Hepatocyte (in vitro differentiated cells): ENCODE measurements at regions not wholly inside any gene's neighbourhood (a gene's known extent, or its start where the extent isn't known, plus 50 kb on each side); places are given as distances from the start of the nearest gene placed in this dataset.

ENCODE experiments used
- DNase-seq: peaks from one replicate; pipeline ENCODE4 v3.0.0-alpha.2; 2016; ENCODE audit warnings: low spot score
- H2AFZ ChIP-seq: fragments of 200-600 bp; sonication (generic); 2 replicates; pipeline ENCODE4 v1.6.0; 2016; ENCODE audit warnings: antibody characterized with exemption, mild to moderate bottlenecking
- H3K27ac ChIP-seq: fragments of 200-600 bp; sonication (generic); 2 replicates; pipeline ENCODE4 v1.5.1; 2016; ENCODE audit warnings: mild to moderate bottlenecking
- H3K27me3 ChIP-seq: fragments of 200-600 bp; sonication (generic); 2 replicates; pipeline ENCODE4 v1.6.1; 2016
- H3K36me3 ChIP-seq: fragments of 200-600 bp; sonication (generic); replicated peaks from 2 replicates; pipeline ENCODE4 v1.5.1; 2016; ENCODE audit warnings: low read depth; ENCODE audit not compliant: insufficient read depth
- H3K4me1 ChIP-seq: fragments of 200-600 bp; sonication (generic); 2 replicates; pipeline ENCODE4 v1.5.1; 2016; ENCODE audit warnings: mild to moderate bottlenecking, moderate library complexity; ENCODE audit not compliant: insufficient read depth
- H3K4me2 ChIP-seq: fragments of 200-600 bp; sonication (generic); 2 replicates; pipeline ENCODE4 v1.6.0; 2016
- H3K4me3 ChIP-seq: fragments of 200-600 bp; sonication (generic); 2 replicates; pipeline ENCODE4 v1.5.1; 2016; ENCODE audit warnings: mild to moderate bottlenecking
- H3K79me2 ChIP-seq: fragments of 200-600 bp; sonication (generic); 2 replicates; pipeline ENCODE4 v1.6.0; 2017; ENCODE audit warnings: mild to moderate bottlenecking
- H3K9me2 ChIP-seq: fragments of 200-600 bp; sonication (generic); replicated peaks from 2 replicates; pipeline ENCODE4 v1.6.0; 2017; ENCODE audit warnings: mild to moderate bottlenecking; ENCODE audit not compliant: insufficient read depth
- H3K9me3 ChIP-seq: fragments of 200-600 bp; sonication (generic); 2 replicates; pipeline ENCODE4 v1.5.1; 2016; ENCODE audit warnings: low read depth, mild to moderate bottlenecking
- H4K20me1 ChIP-seq: fragments of 200-600 bp; sonication (generic); 2 replicates; pipeline ENCODE4 v1.6.0; 2016; ENCODE audit warnings: mild to moderate bottlenecking; ENCODE audit not compliant: insufficient read depth, poor library complexity, severe bottlenecking
- CTCF ChIP-seq: fragments of 200-600 bp; sonication (generic); IDR thresholded peaks from 2 replicates; pipeline ENCODE4 v1.5.1; 2016; ENCODE audit warnings: antibody characterized with exemption, mild to moderate bottlenecking; ENCODE audit not compliant: poor library complexity
- EZH2 ChIP-seq: fragments of 200-600 bp; sonication (generic); IDR thresholded peaks from 2 replicates; pipeline ENCODE4 v1.6.1; 2016; ENCODE audit warnings: antibody characterized with exemption, mild to moderate bottlenecking, borderline replicate concordance
- EZH2phosphoT487 ChIP-seq: fragments of 200-600 bp; sonication (generic); IDR thresholded peaks from one replicate; pipeline ENCODE4 v1.6.1; 2018; ENCODE audit warnings: antibody characterized with exemption, mild to moderate bottlenecking, low read depth, moderate library complexity; ENCODE audit not compliant: unreplicated experiment, severe bottlenecking
- WGBS: methylation state at CpG from one replicate; pipeline ENCODE4 v1.1.6; 2016; ENCODE audit warnings: low lambda C conversion rate; ENCODE audit errors: missing lambda C conversion rate; 5-methylcytosine and 5-hydroxymethylcytosine counted together

- H3K4me1 ChIP-seq = no peaks in the 10 kb centered on the region
- H3K36me3 ChIP-seq = no peaks in the 10 kb centered on the region
- no peaks in the 10 kb centered on the region for H4K20me1 ChIP-seq
- no peak overlapping the region for H3K27ac ChIP-seq
- no peaks in the 10 kb centered on the region for H3K79me2 ChIP-seq
- H3K4me3 ChIP-seq = no peak overlapping the region
- TF ChIP-seq EZH2phosphoT487 = no peak
- no peak for TF ChIP-seq CTCF
- no peak for TF ChIP-seq EZH2
- H3K9me2 ChIP-seq = no peaks in the 10 kb centered on the region
- H3K27me3 ChIP-seq = no peaks in the 10 kb centered on the region
- no peaks in the 10 kb centered on the region for H3K9me3 ChIP-seq
- no peak overlapping the region for H3K4me2 ChIP-seq
- H2AFZ ChIP-seq = no peak overlapping the region
- no peak for DNase-seq
Observed at GRCh38 chr13:21316376-21316775, 139.9 kb downstream of the MRPL57 start.

- no peak for DNase-seq
- no peak overlapping the region for H3K27ac ChIP-seq
- H3K9me3 ChIP-seq = no peaks in the 10 kb centered on the region
- H3K36me3 ChIP-seq = no peaks in the 10 kb centered on the region
- H3K4me3 ChIP-seq = no peak overlapping the region
- WGBS = 99% methylated on average over 38 of the region's 50 CpGs
- no peaks in the 10 kb centered on the region for H3K79me2 ChIP-seq
- no peaks in the 10 kb centered on the region for H3K4me1 ChIP-seq
- no peak overlapping the region for H2AFZ ChIP-seq
- H3K27me3 ChIP-seq = no peaks in the 10 kb centered on the region
- H3K4me2 ChIP-seq = no peak overlapping the region
- H3K9me2 ChIP-seq = no peaks in the 10 kb centered on the region
- TF ChIP-seq CTCF (no peak), EZH2phosphoT487 (no peak), EZH2 (no peak)
- H4K20me1 ChIP-seq = no peaks in the 10 kb centered on the region
Observed at GRCh38 chr13:21318891-21319532, 140.1 kb downstream of the ZDHHC20 start.

GRCh38 chr13:21319869-21320641 lies 139.0 kb downstream of the ZDHHC20 start:
- no peak for TF ChIP-seq EZH2phosphoT487
- no peak for TF ChIP-seq EZH2
- no peak for TF ChIP-seq CTCF
- DNase-seq = no peak
- Histone ChIP-seq H4K20me1 (no peaks in the 10 kb centered on the region), H3K36me3 (no peaks in the 10 kb centered on the region), H3K9me3 (no peaks in the 10 kb centered on the region), H3K4me3 (no peak overlapping the region), H3K27ac (no peak overlapping the region), H3K9me2 (no peaks in the 10 kb centered on the region), H2AFZ (no peak overlapping the region), H3K4me1 (no peaks in the 10 kb centered on the region), H3K27me3 (no peaks in the 10 kb centered on the region), H3K79me2 (no peaks in the 10 kb centered on the region), H3K4me2 (no peak overlapping the region)
- WGBS = 96% methylated on average over 40 of the region's 40 CpGs
